ENCODE measurements at regions not wholly inside any gene's neighbourhood (a gene's known extent, or its start where the extent isn't known, plus 50 kb on each side); places are given as distances from the start of the nearest gene placed in this dataset.

GRCh38 chr4:36704289-36704688 lies 422.9 kb downstream of the DTHD1 start:
- Histone ChIP-seq H3K4me1 (no peaks in the 10 kb centered on the region), H3K36me3 (no peaks in the 10 kb centered on the region), H3K27ac (no peak overlapping the region), H3K27me3 (no peaks in the 10 kb centered on the region), H3K4me3 (no peak overlapping the region), H3K9me3 (no peaks in the 10 kb centered on the region)
- TF ChIP-seq CTCF (IDR thresholded peaks at IDR 0.05) (no peak), POLR2A (IDR thresholded peaks at IDR 0.05) (no peak), POLR2AphosphoS5 (IDR thresholded peaks at IDR 0.05; ENCODE audit: insufficient read depth in 1 of 2, low read depth in 1 of 2) (no peak)
- intact Hi-C loops (cut with DNase I), result no loop called here
- no peak for DNase-seq (ENCODE audit: extremely low spot score in 2 of 2)

DNA sequence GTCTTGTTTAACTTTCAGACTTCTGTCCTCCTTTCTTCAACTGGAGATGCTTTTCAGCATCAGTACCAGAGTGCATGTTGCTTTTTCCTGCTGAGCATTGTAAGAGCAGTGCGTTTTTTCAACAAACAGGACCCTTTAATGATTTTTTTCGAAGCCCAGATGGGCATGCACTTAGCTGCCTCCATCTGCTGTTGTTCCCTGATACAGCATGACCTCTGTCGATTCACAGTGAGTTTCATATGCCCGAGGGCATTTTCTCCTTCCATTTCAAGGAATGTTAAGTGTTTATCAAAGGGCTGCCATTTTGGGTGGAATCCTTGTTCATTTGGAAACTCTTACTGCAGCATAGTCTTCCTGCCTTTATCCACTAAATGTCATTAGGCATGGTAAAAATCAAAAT lies 428.6 kb downstream of the DTHD1 start:
- Histone ChIP-seq H3K4me3 (no peak overlapping the region), H3K36me3 (no peaks in the 10 kb centered on the region), H3K4me1 (no peaks in the 10 kb centered on the region), H3K27ac (no peak overlapping the region), H3K9me3 (no peaks in the 10 kb centered on the region), H3K27me3 (no peaks in the 10 kb centered on the region)
- intact Hi-C loops (cut with DNase I), result no loop called here
- DNase-seq (ENCODE audit: extremely low spot score in 2 of 2), result no peak
- TF ChIP-seq POLR2A (IDR thresholded peaks at IDR 0.05) (no peak), CTCF (IDR thresholded peaks at IDR 0.05) (no peak), POLR2AphosphoS5 (IDR thresholded peaks at IDR 0.05; ENCODE audit: insufficient read depth in 1 of 2, low read depth in 1 of 2) (no peak)

DNA sequence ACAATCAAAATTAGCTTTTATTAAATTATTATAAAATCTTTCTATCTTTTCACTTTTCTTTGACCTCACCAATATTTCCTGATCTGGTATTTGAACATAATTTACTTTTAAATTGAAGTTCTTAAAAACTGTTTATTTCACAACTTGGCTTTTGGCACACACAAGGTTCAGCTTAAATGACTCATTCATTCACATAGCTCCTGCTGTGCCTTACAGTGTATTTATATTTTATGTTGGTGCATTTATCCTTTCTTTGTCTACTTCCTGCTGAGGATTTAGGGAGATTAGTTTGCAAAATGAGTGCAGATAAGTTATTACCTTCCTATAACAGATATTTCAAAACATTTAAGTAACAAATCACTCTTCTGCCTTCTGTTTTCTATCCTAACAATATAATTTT lies 430.6 kb downstream of the DTHD1 start:
- Histone ChIP-seq H3K27me3 (no peaks in the 10 kb centered on the region), H3K36me3 (no peaks in the 10 kb centered on the region), H3K9me3 (no peaks in the 10 kb centered on the region), H3K4me3 (no peak overlapping the region), H3K27ac (no peak overlapping the region), H3K4me1 (no peaks in the 10 kb centered on the region)
- no peak for TF ChIP-seq CTCF (IDR thresholded peaks at IDR 0.05)
- no peak for TF ChIP-seq POLR2A (IDR thresholded peaks at IDR 0.05)
- TF ChIP-seq POLR2AphosphoS5 (IDR thresholded peaks at IDR 0.05; ENCODE audit: insufficient read depth in 1 of 2, low read depth in 1 of 2), result no peak
- intact Hi-C loops (cut with DNase I), result no loop called here
- no peak for DNase-seq (ENCODE audit: extremely low spot score in 2 of 2)

- no peak overlapping the region for H3K4me3 ChIP-seq
- TF ChIP-seq CTCF (IDR thresholded peaks at IDR 0.05), result no peak
- no peak for TF ChIP-seq POLR2A (IDR thresholded peaks at IDR 0.05)
- TF ChIP-seq POLR2AphosphoS5 (IDR thresholded peaks at IDR 0.05; ENCODE audit: insufficient read depth in 1 of 2, low read depth in 1 of 2), result no peak
- no peaks in the 10 kb centered on the region for H3K27me3 ChIP-seq
- no peaks in the 10 kb centered on the region for H3K9me3 ChIP-seq
- H3K4me1 ChIP-seq, result no peaks in the 10 kb centered on the region
- H3K27ac ChIP-seq, result no peak overlapping the region
- no peak for DNase-seq (ENCODE audit: extremely low spot score in 2 of 2)
- no peaks in the 10 kb centered on the region for H3K36me3 ChIP-seq
- intact Hi-C loops (cut with DNase I), result no loop called here
Measured at GRCh38 chr4:36716874-36717273, 435.5 kb downstream of the DTHD1 start.

DNA sequence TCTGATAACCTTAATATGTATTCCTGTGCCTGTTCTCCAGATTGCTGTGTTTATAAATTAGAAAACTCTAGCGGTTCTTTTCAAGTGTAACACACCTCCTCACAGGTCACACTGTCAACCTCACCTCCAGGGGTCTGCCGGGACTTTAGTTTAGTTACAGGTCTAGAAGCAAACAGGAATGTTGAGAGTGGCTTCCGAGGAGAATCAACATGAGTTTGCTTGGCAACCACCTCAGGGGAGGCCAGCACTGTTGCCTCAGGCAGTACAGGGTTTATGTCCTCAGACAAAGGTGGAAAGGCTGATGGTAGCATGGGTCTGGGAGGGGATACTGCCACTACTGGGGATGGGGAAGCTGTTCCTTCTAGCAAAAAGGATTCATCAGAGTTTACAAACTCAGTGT lies 438.0 kb downstream of the DTHD1 start:
- no peaks in the 10 kb centered on the region for H3K4me1 ChIP-seq
- H3K27ac ChIP-seq, result no peak overlapping the region
- no peaks in the 10 kb centered on the region for H3K36me3 ChIP-seq
- no peaks in the 10 kb centered on the region for H3K9me3 ChIP-seq
- DNase-seq (ENCODE audit: extremely low spot score in 2 of 2), result no peak
- intact Hi-C loops (cut with DNase I), result no loop called here
- TF ChIP-seq POLR2AphosphoS5 (IDR thresholded peaks at IDR 0.05; ENCODE audit: insufficient read depth in 1 of 2, low read depth in 1 of 2), result no peak
- no peak for TF ChIP-seq POLR2A (IDR thresholded peaks at IDR 0.05)
- no peak for TF ChIP-seq CTCF (IDR thresholded peaks at IDR 0.05)
- no peak overlapping the region for H3K4me3 ChIP-seq
- no peaks in the 10 kb centered on the region for H3K27me3 ChIP-seq
